ENCODE measurements at regions not wholly inside any gene's neighbourhood (a gene's known extent, or its start where the extent isn't known, plus 50 kb on each side); places are given as distances from the start of the nearest gene placed in this dataset.
"Not testable (repeated sequence)": the region's sequence is repeated elsewhere in the genome, so short reads cannot be mapped to it uniquely, and the experiment has no call there.

DNA sequence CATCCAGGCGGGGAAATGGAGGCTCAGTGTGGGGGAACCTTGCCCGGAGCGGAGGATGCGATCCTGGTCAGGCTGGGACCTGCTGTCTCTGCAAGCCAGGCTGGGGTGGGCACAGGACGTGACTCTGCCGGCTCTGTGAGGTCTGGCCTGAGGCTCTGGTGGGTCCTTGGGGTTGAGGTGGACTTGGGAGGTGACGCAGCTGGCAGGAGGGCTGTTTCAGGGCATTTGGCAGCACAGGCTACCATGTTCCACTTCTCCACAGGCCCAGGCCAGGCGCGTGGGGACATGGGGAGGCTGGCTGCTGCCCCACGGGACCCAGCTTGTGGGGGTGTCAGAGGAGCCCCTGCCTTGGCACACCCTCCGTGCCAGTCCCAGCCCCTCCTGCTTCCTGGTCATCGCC lies 1199.7 kb downstream of the BRD1 start:
- DNase-seq: no peak

DNA sequence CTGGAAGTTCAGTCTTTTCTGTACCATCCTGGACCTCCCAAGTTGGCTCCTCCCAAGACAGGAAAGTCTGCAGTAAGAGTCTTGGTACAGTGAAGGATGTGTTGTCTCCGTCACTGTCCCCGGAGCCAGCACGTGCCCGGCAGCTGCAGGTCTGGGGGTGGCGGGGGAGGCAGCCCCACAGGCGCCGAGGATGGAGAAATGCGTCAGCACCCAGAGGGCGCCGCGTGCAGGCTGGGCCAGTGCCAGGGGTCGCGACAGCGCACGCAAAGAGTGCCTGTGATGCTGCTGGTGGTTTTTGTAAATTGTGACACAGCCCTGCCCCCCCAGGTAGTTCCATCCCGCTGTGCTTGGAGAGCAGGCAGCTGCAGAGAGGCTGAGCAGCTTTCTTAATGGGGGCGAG lies 1200.5 kb downstream of the BRD1 start:
- no peak for DNase-seq

DNA sequence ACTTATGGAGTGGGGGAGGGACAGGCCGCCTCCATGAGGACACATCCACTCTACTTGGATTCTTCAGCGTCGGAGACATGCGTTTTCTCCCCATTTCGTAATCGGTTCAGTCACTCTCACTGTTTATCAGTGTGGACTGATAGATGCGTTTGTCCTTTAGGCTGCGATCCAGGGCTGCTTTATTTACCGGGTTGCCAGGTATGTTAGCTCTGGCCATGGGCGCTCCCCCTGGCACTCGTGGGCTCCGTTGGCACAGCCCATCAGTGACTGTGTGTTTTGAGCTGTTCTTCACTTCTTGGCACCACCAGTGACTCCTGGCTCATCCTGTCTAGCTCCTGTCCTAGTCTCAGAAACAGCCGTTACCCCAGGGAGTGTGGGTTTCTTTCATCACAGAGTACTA lies 1203.3 kb downstream of the BRD1 start:
- DNase-seq: no peak

DNA sequence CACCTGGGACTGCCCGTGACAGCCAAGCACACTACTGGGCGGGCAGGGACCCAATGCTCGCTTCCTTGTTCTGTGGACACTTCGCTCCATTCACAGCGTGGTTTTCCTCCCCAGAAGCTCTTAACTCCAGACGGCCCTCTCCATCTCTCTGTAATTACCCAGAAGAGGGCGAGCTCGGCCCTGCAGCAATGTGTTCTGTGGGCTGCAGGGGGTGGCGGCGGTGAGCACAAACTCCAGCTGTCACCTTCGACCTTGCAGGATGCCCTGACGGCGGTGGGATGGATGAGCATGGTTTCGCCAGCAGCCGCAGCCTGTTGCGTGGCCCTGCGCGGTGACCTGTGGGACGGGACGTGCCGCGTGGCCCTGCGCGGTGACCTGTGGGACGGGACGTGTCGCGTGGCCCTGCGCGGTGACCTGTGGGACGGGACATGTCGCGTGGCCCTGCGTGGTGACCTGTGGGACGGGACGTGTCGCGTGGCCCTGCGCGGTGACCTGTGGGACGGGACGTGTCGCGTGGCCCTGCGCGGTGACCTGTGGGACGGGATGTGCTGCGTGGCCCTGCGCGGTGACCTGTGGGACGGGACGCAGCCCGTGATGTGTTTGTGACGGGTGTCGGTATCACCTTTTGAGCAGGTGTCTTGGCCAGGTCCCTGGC lies 1204.7 kb downstream of the BRD1 start:
- DNase-seq: no peak

GRCh38 chr22:48621085-48621484 lies 1206.6 kb downstream of the BRD1 start:
- no peak for DNase-seq

- not testable (repeated sequence) for DNase-seq
Measured at GRCh38 chr22:48620460-48620859, 1207.2 kb downstream of the BRD1 start.

- no peak for DNase-seq
Measured at GRCh38 chr22:48619721-48620120, 1208.0 kb downstream of the BRD1 start.

- no peak for DNase-seq
Measured at GRCh38 chr22:48618326-48618725, 1209.3 kb downstream of the BRD1 start.

- no peak for DNase-seq
Measured at GRCh38 chr22:48616656-48617055, 1211.0 kb downstream of the BRD1 start.

DNA sequence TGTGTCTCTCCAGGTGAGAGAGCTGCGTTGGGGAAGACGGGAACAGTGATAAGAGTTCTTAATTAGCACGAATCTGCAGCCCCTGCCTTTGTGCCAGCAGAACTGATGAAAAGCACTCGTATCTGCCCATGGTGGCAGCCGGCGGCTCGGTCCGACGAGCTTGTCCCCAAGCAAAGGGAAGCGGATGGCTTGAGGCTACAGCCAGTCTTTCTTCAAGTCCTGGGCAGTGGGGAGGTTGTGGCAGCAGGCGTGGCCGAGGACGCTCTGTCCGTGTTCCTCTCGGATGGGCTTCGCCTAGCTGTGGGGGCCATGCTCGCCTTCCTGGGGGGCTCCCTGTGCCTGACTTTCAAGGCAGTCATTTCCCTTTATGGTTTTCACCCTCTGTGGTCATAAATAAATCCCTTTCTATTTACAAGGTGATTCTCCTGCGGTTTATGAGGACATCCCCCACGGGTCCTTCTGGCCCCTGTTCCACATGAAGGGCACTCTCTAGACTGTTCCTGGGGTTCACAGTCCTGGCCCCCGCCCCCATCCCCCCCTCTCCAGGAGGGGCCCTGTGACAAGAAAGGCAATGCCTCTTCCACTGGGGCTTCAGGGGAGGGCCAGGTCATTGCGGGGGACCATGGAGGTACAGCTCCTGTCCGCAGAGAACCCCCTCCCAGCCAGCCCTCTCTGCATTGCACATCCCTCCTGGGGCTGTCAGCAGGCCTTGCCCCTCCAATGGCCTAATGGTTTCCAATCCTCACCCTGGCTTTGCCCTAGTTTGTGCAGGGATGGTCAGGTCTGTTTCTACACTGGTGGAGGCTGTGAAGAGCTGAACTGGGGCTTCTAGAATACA lies 1212.3 kb downstream of the BRD1 start:
- no peak for DNase-seq

GRCh38 chr22:48613566-48614200 lies 1214.0 kb downstream of the BRD1 start:
- DNase-seq: no peak

DNA sequence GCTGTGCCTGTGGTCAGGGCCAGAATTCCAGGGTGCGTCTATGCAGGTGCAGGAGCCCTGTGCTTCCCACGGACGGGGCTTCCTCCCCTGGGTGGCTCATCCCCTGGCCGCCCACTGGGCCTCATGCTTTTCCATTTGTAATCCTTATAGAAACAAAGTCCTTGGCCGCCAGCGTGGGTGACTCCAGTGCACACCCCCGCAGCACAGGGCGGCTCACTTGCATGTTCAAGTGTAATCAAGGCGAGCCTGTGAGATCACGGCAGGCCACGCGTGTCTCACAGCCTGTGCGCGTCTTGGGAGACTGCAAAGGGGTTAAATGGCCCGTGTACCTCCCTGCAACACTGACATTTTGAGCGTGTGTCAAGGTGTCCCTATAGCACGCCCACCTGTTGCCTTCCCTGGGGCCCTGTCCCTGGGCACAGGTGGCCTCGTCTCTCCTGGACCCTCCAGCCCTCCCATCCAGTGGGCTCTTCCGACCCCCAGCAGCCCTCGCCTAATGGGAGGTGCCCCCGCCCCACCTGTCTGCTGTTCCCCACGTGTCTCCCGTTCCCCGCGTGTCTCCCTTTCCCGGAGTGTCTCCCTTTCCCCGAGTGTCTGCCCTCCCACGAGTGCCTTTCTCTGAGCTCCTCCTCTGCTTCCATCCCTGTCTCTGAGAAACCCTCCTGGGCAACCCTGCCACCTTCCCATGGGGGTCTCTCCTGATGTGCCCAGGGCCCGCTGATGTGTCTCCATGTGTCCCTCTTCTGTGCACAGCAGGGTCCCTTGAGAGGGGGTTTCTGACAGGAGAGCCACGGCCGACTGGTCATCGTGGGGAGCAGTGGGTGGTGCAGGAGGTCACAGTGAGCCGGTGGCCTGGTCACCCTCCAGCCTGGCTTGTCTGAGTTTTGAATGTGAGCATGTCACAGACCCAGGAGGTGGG lies 1215.3 kb downstream of the BRD1 start:
- no peak for DNase-seq

DNA sequence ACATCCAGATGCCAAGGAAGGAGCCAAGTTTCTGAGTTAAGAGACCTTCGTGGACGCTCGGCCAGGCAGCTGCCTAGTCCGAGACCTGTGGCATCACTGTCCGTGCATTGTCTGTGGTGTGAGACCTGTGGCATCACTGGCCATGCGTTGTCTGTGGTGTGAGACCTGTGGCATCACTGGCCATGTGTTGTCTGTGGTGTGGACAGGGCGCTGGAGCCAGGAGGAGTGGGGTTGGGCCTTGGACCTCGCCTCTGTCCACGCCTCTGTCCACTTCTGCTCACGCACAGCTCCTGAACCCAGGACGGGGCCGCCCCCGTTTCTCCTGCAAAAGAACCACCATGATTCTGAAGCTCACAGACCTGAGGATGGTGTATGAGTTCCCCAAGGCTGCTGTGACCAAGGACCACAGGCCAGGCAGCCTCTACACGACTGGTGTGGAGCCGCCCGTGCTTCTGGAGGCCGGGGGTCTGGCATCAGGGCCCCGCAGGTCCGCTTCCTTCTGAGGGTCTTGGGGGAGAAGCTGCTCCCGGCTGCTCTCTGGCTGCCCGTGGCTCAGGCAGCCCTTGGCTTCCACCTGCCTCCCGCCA lies 1218.3 kb downstream of the BRD1 start:
- DNase-seq: no peak

- DNase-seq: no peak
Measured at GRCh38 chr22:48607901-48608662, 1219.6 kb downstream of the BRD1 start.

DNA sequence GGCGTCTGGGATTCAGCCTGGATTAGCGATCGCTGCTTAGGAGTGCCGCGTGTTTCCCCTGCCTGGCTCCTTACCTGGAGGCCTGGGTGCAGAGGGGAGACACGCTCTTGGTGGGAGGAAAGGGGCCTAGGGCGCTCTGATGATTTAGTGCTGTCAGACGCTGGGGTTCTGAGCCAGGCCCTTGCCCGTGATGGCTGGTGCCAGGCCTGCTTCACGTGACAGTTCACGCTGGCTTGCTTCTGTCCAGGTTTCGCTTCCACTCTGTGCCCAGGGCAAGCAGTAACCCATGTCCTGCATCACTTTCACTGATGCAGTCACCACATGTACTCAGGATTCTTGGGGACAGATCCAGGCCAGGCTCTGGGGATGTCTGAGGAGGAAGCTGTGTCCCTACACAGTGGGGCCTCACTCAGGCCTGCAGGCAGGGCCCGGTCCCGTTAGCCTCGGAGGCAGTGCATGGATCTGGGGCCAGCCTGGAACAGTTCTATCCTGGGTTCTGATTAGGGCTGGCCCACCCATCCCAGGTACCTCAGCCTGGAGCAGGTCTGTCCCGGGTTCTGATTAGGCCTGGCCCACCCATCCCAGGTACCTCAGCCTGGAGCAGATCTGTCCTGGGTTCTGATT lies 1220.9 kb downstream of the BRD1 start:
- no peak for DNase-seq

- DNase-seq: no peak
Measured at GRCh38 chr22:48605856-48606481, 1221.7 kb downstream of the BRD1 start.

DNA sequence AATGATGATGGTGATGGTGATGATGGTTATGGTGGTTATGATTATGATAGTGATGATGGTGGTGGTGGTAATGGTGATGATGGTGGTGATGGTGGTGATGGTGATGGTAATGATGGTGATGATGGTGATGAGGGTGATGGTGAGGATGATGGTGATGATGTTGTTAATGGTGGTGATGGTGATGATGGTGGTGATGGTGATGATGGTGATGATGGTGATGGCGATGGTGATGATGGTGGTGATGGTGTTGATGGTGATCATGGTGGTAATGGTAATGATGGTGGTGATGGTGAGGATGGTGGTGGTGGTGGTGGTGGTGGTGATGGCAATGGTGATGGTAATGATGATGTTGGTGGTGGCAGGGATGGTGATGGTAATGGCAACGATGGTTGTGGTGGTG lies 1222.5 kb downstream of the BRD1 start:
- no peak for DNase-seq

- no peak for DNase-seq
Measured at GRCh38 chr22:48603621-48604320, 1223.9 kb downstream of the BRD1 start.

DNA sequence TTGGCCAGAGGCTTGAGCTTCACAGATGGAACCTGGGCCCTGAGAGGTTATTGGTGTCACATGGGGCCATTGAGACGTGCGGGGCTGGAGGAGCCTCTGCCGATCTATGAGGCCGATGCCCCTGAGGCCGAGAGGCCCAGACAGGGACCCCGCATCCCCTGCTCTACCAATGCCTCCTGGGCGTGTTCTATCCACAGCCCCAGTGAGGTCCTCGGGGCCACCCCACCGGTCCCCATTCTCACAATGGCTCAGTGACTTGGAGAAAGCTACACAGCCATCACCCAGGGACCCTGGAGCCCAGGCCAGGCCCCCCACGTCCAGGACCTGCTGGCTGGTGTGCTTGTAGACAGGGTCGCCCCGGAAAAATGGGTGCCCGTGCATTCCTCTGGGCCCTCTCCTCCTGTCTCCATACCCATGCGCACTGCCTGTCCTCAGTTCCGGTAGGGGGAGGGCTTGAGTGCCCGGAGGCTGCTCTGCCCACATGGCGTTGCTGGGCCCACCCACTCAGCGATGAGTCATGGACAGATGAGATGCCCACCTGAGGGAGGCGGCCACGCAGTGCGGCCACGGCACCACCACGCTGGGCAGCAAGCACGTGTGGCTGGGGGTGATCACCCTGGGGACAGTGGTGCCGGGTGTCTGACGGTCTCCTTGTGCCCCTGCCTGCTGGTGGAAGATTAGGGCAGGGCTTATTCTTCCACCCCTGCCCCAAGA lies 1224.7 kb downstream of the BRD1 start:
- no peak for DNase-seq

Measured in SW 1271 (cell line).